GM19240 (cell line): ENCODE measurements at regions not wholly inside any gene's neighbourhood (a gene's known extent, or its start where the extent isn't known, plus 50 kb on each side); places are given as distances from the start of the nearest gene placed in this dataset.

ENCODE experiments used
- DNase-seq: peaks from one replicate; pipeline ENCODE4 v3.0.0; 2011; ENCODE audit warnings: low spot score; ENCODE audit not compliant: insufficient read length

GRCh38 chr19:31160336-31160926, 188.8 kb downstream of the TSHZ3 start:
- DNase-seq = no peak

GRCh38 chr19:31154021-31154420, 195.2 kb downstream of the TSHZ3 start:
- DNase-seq = no peak

- DNase-seq = no peak
Observed at GRCh38 chr19:31152906-31153305, 196.3 kb downstream of the TSHZ3 start.

GRCh38 chr19:31149441-31149941, 199.7 kb downstream of the TSHZ3 start:
- DNase-seq = no peak

GRCh38 chr19:31148671-31149070, 200.6 kb downstream of the TSHZ3 start:
- DNase-seq = no peak

- DNase-seq = no peak
Observed at GRCh38 chr19:31147234-31147633, 202.0 kb downstream of the TSHZ3 start.

GRCh38 chr19:31146546-31147183, 202.6 kb downstream of the TSHZ3 start:
- DNase-seq = no peak

- DNase-seq = no peak
Observed at GRCh38 chr19:31146015-31146414, 203.2 kb downstream of the TSHZ3 start.

- no peak for DNase-seq
Observed at GRCh38 chr19:31145007-31145406, 204.2 kb downstream of the TSHZ3 start.

- no peak for DNase-seq
Observed at GRCh38 chr19:31144075-31144870, 205.0 kb downstream of the TSHZ3 start.

GRCh38 chr19:31141301-31141700, 207.9 kb downstream of the TSHZ3 start:
- no peak for DNase-seq

- no peak for DNase-seq
Observed at GRCh38 chr19:31140717-31141116, 208.5 kb downstream of the TSHZ3 start.

- DNase-seq = no peak
Observed at GRCh38 chr19:31139871-31140505, 209.2 kb downstream of the TSHZ3 start.

- no peak for DNase-seq
Observed at GRCh38 chr19:31138077-31138476, 211.2 kb downstream of the TSHZ3 start.

- DNase-seq = no peak
Observed at GRCh38 chr19:31135841-31136240, 213.4 kb downstream of the TSHZ3 start.

- DNase-seq = no peak
Observed at GRCh38 chr19:31132753-31133110, 216.5 kb downstream of the TSHZ3 start.

- DNase-seq = no peak
Observed at GRCh38 chr19:31128291-31128690, 220.9 kb downstream of the TSHZ3 start.

- DNase-seq = no peak
Observed at GRCh38 chr19:31127134-31127967, 221.9 kb downstream of the TSHZ3 start.

GRCh38 chr19:31126236-31126635, 223.0 kb downstream of the TSHZ3 start:
- DNase-seq = no peak

GRCh38 chr19:31125071-31125470, 224.2 kb downstream of the TSHZ3 start:
- no peak for DNase-seq

GRCh38 chr19:31121501-31121900, 227.7 kb downstream of the TSHZ3 start:
- no peak for DNase-seq
